ENCODE measurements at regions not wholly inside any gene's neighbourhood (a gene's known extent, or its start where the extent isn't known, plus 50 kb on each side); places are given as distances from the start of the nearest gene placed in this dataset.
A peak's percentile ranks its signal among the peaks of the same experiment; 100 is the strongest.

DNA sequence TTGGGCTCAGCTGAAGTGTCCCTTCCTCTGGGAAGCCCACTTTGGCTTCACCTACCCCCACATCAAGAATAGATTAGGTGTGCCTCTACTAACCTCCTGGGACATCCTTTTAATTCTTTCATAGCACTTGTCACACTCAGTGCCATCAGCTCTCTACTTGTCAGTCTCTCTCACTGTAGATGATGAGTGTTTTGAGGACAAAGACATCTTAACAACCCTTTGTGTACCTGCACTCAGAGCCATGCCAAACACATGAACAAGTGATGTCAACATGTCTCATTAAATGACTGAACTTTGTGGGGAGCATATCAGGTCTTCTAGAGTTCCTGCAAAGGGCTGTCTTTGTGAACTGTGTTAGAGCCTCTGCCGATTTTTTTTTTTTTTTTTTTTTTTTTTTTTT, 87.0 kb upstream of the AMOTL1 start:
- H3K36me3 ChIP-seq: no peaks in the 10 kb centered on the region
- intact Hi-C loops (cut with DNase I): no loop called here
- WGBS, 2 donors: 78 to 82% methylated on average over 1 of the region's 1 CpG
- H3K4me3 ChIP-seq: no peak overlapping the region
- DNase-seq: no peak
- H3K27me3 ChIP-seq: no peaks in the 10 kb centered on the region
- no peak for TF ChIP-seq POLR2A (IDR thresholded peaks at IDR 0.05)
- TF ChIP-seq, protein P1, sequence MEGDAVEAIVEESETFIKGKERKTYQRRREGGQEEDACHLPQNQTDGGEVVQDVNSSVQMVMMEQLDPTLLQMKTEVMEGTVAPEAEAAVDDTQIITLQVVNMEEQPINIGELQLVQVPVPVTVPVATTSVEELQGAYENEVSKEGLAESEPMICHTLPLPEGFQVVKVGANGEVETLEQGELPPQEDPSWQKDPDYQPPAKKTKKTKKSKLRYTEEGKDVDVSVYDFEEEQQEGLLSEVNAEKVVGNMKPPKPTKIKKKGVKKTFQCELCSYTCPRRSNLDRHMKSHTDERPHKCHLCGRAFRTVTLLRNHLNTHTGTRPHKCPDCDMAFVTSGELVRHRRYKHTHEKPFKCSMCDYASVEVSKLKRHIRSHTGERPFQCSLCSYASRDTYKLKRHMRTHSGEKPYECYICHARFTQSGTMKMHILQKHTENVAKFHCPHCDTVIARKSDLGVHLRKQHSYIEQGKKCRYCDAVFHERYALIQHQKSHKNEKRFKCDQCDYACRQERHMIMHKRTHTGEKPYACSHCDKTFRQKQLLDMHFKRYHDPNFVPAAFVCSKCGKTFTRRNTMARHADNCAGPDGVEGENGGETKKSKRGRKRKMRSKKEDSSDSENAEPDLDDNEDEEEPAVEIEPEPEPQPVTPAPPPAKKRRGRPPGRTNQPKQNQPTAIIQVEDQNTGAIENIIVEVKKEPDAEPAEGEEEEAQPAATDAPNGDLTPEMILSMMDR (IDR thresholded peaks at IDR 0.05): no peak
- no peak overlapping the region for H3K27ac ChIP-seq
- no peaks in the 10 kb centered on the region for H3K9me3 ChIP-seq
- peaks cover 10 to 37% (median 10%) of the 10 kb centered on the region in 3 donors for H3K4me1 ChIP-seq

DNA sequence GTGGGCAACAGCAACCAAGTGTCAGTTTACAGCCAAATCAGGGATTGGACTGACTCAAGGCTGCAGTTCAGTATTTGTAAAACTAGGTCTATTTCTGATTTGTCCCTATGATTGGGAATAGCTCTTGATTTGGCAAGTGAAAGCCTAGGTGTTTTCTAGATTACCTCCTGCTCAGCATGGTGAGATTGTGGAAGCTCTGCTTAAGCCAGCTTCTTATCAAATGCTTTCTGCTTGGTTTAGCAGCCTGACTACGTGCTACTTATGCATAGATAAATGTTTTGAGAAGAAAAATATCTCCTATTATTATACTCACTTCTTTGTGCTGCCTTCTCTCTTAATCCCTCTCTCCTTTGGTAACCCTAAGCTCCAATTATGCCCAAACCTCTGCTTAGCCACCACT, 86.3 kb upstream of the AMOTL1 start:
- Histone ChIP-seq H3K4me3 (no peak overlapping the region), H3K9me3 (no peaks in the 10 kb centered on the region), H3K4me1 (peaks cover 10 to 31% (median 10%) of the 10 kb centered on the region in 3 donors), H3K27ac (no peak overlapping the region), H3K36me3 (no peaks in the 10 kb centered on the region), H3K27me3 (no peaks in the 10 kb centered on the region)
- 60 to 67% methylated on average over 1 of the region's 1 CpG for WGBS, 2 donors
- TF ChIP-seq, protein P1 (IDR thresholded peaks at IDR 0.05): no peak
- intact Hi-C loops (cut with DNase I): no loop called here
- DNase-seq: no peak

DNA sequence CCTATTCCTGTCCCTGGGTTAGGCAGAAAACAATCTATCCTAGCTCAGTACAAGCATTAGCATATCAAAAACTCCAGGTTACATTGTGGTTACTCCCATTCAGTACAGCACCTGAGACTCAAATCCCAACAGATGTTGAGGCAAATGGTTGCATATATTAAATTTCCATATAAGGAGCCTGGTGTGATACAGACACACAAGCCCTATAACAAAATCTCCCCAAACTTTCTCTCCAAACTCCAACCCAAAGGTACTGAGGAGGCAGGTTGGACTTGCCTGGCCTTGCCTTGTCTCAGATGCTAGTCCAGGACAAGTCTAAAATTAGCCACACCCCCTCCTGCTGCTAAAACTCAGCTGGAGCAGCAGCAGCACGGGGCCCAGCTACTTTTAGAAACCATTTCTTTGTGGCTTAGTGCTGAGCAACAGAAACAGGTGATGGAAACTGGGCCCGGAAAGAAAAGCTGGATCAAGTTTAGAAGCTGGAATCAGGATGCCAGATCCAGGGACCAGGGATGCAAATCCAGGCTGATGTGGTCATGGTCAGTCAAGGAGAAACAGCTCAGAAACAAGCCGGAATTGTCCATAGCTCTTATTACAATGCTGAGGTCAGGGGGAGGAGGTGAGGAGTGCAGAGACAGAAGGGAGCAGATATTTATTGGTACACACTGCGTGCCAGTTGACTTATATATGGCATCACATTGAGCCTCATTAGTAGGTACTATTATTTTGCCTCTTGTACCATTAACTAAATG, 73.7 kb upstream of the AMOTL1 start:
- intact Hi-C loops (cut with DNase I): no loop called here
- no peak for DNase-seq
- TF ChIP-seq, protein P1 (IDR thresholded peaks at IDR 0.05): peak in 1 of 6 experiments; percentile 2
- no peak for TF ChIP-seq POLR2A (IDR thresholded peaks at IDR 0.05)
- Histone ChIP-seq H3K4me3 (no peak overlapping the region), H3K27me3 (no peaks in the 10 kb centered on the region), H3K27ac (peak overlapping the region; percentile 12 to 62 (median 42)), H3K9me3 (no peaks in the 10 kb centered on the region), H3K4me1 (peaks cover 0 to 21% (median 4%) of the 10 kb centered on the region in 3 donors), H3K36me3 (no peaks in the 10 kb centered on the region)
- 31 to 41% methylated on average over 3 of the region's 4 CpGs for WGBS, 2 donors

GRCh38 chr11:94697156-94697555, 71.0 kb upstream of the AMOTL1 start:
- H3K4me3 ChIP-seq: no peak overlapping the region
- intact Hi-C loops (cut with DNase I): no loop called here
- no peak overlapping the region for H3K27ac ChIP-seq
- TF ChIP-seq, protein P1 (IDR thresholded peaks at IDR 0.05): no peak
- TF ChIP-seq POLR2A (IDR thresholded peaks at IDR 0.05): no peak
- no peaks in the 10 kb centered on the region for H3K36me3 ChIP-seq
- peaks cover 0 to 29% (median 4%) of the 10 kb centered on the region in 3 donors for H3K4me1 ChIP-seq
- H3K27me3 ChIP-seq: no peaks in the 10 kb centered on the region
- H3K9me3 ChIP-seq: no peaks in the 10 kb centered on the region
- DNase-seq: no peak

- no peaks in the 10 kb centered on the region for H3K27me3 ChIP-seq
- intact Hi-C loops (cut with DNase I): no loop called here
- no peaks in the 10 kb centered on the region for H3K9me3 ChIP-seq
- H3K4me3 ChIP-seq: no peak overlapping the region
- H3K36me3 ChIP-seq: no peaks in the 10 kb centered on the region
- WGBS, 2 donors: 13 to 17% methylated on average over 1 of the region's 1 CpG
- no peak for TF ChIP-seq POLR2A (IDR thresholded peaks at IDR 0.05)
- TF ChIP-seq, protein P1 (IDR thresholded peaks at IDR 0.05): no peak
- no peak overlapping the region for H3K27ac ChIP-seq
- H3K4me1 ChIP-seq: peaks cover 0 to 14% (median 6%) of the 10 kb centered on the region in 3 donors
- no peak for DNase-seq
These were observed 67.5 kb upstream of the AMOTL1 start for GRCh38 chr11:94700622-94701021.

Data from esophagus squamous epithelium (tissue), 5 donors.